ENCODE measurements at regions not wholly inside any gene's neighbourhood (a gene's known extent, or its start where the extent isn't known, plus 50 kb on each side); places are given as distances from the start of the nearest gene placed in this dataset.

DNA sequence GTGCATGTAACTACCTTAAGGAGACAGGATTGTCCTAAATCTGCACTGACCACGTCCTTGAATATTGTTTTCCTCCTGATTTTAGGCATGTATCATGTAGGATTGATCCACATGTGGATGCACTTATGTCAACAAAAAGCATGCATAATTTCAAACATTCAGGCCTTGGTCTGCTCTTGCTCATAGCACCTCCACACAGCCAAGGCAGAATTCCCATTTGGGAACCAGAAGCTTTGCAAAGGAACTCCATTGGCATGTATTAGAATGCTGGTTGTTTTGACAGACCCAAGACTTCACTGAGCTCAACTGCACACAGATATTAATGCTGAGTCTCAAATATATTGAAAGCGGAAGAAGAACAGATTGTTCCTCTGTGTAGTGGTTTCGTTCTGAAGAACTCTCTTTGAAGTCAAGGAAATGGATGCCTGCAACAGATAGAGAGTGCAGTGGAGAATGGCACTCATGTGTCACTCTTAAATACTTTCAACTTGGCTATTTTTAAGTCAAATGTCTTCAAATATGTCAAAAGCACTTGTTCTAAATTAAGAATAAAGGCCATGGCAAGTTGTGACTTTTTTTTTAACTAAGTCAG, 387.6 kb downstream of the LTN1 start:
- Mint-ChIP-seq H3K4me1 (no peaks in the 10 kb centered on the region), H3K27ac (no peak overlapping the region), H3K4me3 (no peak overlapping the region), H3K27me3 (ENCODE audit: insufficient read depth) (peaks cover 3% of the 10 kb centered on the region), H3K36me3 (ENCODE audit: low read depth) (peaks cover 2% of the 10 kb centered on the region), H3K9me3 (peaks cover 15% of the 10 kb centered on the region)
- H3K4me3 ChIP-seq (ENCODE audit: low read length) = no peak overlapping the region
- no peaks in the 10 kb centered on the region for H3K27me3 ChIP-seq (ENCODE audit: control insufficient read depth, insufficient read depth, low read length, poor library complexity, severe bottlenecking)
- no peaks in the 10 kb centered on the region for H3K4me1 ChIP-seq (ENCODE audit: control insufficient read depth, insufficient read depth, low read length)
- H3K9ac ChIP-seq (ENCODE audit: extremely low read depth, low read length, poor library complexity, severe bottlenecking) = no peak overlapping the region
- TF ChIP-seq, protein P1, sequence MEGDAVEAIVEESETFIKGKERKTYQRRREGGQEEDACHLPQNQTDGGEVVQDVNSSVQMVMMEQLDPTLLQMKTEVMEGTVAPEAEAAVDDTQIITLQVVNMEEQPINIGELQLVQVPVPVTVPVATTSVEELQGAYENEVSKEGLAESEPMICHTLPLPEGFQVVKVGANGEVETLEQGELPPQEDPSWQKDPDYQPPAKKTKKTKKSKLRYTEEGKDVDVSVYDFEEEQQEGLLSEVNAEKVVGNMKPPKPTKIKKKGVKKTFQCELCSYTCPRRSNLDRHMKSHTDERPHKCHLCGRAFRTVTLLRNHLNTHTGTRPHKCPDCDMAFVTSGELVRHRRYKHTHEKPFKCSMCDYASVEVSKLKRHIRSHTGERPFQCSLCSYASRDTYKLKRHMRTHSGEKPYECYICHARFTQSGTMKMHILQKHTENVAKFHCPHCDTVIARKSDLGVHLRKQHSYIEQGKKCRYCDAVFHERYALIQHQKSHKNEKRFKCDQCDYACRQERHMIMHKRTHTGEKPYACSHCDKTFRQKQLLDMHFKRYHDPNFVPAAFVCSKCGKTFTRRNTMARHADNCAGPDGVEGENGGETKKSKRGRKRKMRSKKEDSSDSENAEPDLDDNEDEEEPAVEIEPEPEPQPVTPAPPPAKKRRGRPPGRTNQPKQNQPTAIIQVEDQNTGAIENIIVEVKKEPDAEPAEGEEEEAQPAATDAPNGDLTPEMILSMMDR (conservative IDR thresholded peaks at IDR 0.05) = no peak
- 91 to 100% methylated on average over 1 to 3 of the region's 3 CpGs for WGBS, 2 experiments (ENCODE audit: insufficient coverage in 1 of 2, insufficient read length in 1 of 2)
- H3K9me3 ChIP-seq (ENCODE audit: control insufficient read depth, low read length) = peaks cover 10% of the 10 kb centered on the region
- no peak overlapping the region for H3K27ac ChIP-seq (ENCODE audit: low read depth, low read length)
- DNase-seq = no peak
- no peaks in the 10 kb centered on the region for H3K36me3 ChIP-seq (ENCODE audit: control insufficient read depth, insufficient read depth, low read length)

- no peak overlapping the region for H3K4me3 Mint-ChIP-seq
- no peaks in the 10 kb centered on the region for H3K27me3 Mint-ChIP-seq (ENCODE audit: insufficient read depth)
- peaks cover 35% of the 10 kb centered on the region for H3K9me3 Mint-ChIP-seq
- TF ChIP-seq, protein P1 (conservative IDR thresholded peaks at IDR 0.05) = no peak
- H3K27ac ChIP-seq (ENCODE audit: low read depth, low read length) = no peak overlapping the region
- H3K9me3 ChIP-seq (ENCODE audit: control insufficient read depth, low read length) = peaks cover 28% of the 10 kb centered on the region
- no peaks in the 10 kb centered on the region for H3K36me3 ChIP-seq (ENCODE audit: control insufficient read depth, insufficient read depth, low read length)
- no peaks in the 10 kb centered on the region for H3K4me1 Mint-ChIP-seq
- H3K4me1 ChIP-seq (ENCODE audit: control insufficient read depth, insufficient read depth, low read length) = no peaks in the 10 kb centered on the region
- H3K27ac Mint-ChIP-seq = no peak overlapping the region
- no peak overlapping the region for H3K9ac ChIP-seq (ENCODE audit: extremely low read depth, low read length, poor library complexity, severe bottlenecking)
- H3K36me3 Mint-ChIP-seq (ENCODE audit: low read depth) = peaks cover 8% of the 10 kb centered on the region
- DNase-seq = no peak
- H3K27me3 ChIP-seq (ENCODE audit: control insufficient read depth, insufficient read depth, low read length, poor library complexity, severe bottlenecking) = no peaks in the 10 kb centered on the region
- no peak overlapping the region for H3K4me3 ChIP-seq (ENCODE audit: low read length)
Measured at GRCh38 chr21:28602546-28602945, 390.1 kb downstream of the LTN1 start.

DNA sequence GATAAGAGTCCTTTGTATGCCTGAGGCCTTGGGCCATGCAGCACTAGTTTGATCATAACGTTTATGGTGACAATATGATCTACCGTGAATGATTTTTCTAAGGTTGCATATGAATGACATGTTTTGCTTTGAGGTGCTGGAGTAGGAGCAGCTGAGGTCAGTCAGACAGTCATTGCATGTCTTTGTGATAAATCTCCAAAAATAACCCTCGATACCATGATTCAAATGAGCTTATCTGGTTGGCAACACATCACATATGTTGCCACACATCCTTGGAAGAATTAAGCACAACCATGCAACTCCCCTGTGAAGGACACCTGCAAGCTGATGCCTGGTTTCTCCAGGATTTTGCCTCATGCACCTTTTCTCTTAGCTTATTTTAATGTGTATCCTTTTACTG, 394.5 kb downstream of the LTN1 start:
- no peak for DNase-seq
- H3K9ac ChIP-seq (ENCODE audit: extremely low read depth, low read length, poor library complexity, severe bottlenecking) = no peak overlapping the region
- no peaks in the 10 kb centered on the region for H3K36me3 ChIP-seq (ENCODE audit: control insufficient read depth, insufficient read depth, low read length)
- Mint-ChIP-seq H3K36me3 (ENCODE audit: low read depth) (peaks cover 8% of the 10 kb centered on the region), H3K9me3 (peaks cover 35% of the 10 kb centered on the region), H3K27ac (no peak overlapping the region), H3K27me3 (ENCODE audit: insufficient read depth) (no peaks in the 10 kb centered on the region), H3K4me1 (no peaks in the 10 kb centered on the region), H3K4me3 (no peak overlapping the region)
- H3K4me1 ChIP-seq (ENCODE audit: control insufficient read depth, insufficient read depth, low read length) = no peaks in the 10 kb centered on the region
- no peak overlapping the region for H3K27ac ChIP-seq (ENCODE audit: low read depth, low read length)
- TF ChIP-seq, protein P1 (conservative IDR thresholded peaks at IDR 0.05) = no peak
- H3K4me3 ChIP-seq (ENCODE audit: low read length) = no peak overlapping the region
- no peaks in the 10 kb centered on the region for H3K27me3 ChIP-seq (ENCODE audit: control insufficient read depth, insufficient read depth, low read length, poor library complexity, severe bottlenecking)
- 91 to 100% methylated on average over 2 to 3 of the region's 3 CpGs for WGBS, 2 experiments (ENCODE audit: insufficient coverage in 1 of 2, insufficient read length in 1 of 2)
- peaks cover 28% of the 10 kb centered on the region for H3K9me3 ChIP-seq (ENCODE audit: control insufficient read depth, low read length)

Measured in endodermal cell (in vitro differentiated cells).